NCI-H2171 treated with DMSO at 0.1 percent for 48 hours (cell line): ENCODE measurements at regions not wholly inside any gene's neighbourhood (a gene's known extent, or its start where the extent isn't known, plus 50 kb on each side); places are given as distances from the start of the nearest gene placed in this dataset.
A peak's percentile ranks its signal among the peaks of the same experiment; 100 is the strongest.
"Not testable (repeated sequence)": the region's sequence is repeated elsewhere in the genome, so short reads cannot be mapped to it uniquely, and the experiment has no call there.

Experiments used
- DNase-seq: peaks from one replicate; lab custom pipeline; 2025; lab: John Stamatoyannopoulos, UW

DNA sequence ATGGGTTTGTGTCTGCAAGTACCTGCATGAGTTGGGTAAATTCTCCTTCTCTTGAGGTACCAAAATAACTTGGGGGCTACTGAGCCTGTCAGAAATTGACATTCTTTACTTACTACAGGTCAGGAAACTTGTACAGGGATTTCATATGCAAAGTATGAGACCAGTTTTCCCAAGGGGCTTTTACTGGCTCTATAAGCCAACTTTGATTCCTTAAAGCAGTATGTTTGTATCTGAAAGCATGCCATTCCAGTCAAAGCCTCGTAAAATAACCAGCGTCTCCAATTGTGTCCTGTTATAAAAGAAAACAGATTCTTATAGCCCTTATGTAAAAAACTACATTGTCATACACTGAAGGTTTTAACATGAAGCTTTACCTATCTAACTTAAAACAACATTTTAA, 90.2 kb downstream of the ZNF467 start:
- no peak for DNase-seq

- no peak for DNase-seq
Measured at GRCh38 chr7:149682038-149682437, 91.3 kb downstream of the ZNF467 start.

- DNase-seq = no peak
Measured at GRCh38 chr7:149681274-149681673, 92.1 kb downstream of the ZNF467 start.

DNA sequence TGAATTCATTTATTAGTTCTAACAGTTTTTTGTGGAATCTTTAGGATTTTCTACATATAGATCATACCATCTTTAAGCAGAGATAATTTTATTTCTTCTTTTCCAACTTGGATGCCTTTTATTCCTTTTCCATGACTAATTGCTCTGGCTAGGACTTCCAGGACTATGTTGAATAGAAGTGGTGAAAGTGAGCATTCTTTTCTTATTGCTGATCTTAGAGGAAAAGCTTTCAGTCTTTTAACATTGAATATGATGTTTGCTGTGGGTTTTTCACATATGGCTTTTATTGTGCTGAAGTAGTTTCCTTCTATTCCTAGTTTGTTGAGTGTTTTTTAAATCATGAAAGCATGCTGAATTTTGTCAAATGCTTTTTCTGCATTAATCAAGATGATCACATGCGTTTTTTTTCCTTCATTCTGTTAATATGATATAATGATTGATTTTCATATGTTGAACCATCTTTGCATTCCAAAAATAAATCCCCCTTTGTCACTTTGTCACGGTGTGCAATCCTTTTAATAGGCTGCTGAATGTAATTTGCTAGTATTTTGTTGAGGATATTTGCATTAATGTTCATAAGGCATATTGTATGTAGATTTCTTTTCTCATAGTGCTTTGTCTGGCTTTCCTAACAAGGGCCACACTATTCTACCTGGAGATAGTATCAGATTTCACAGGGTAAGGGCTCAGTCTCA, 92.9 kb downstream of the ZNF467 start:
- no peak for DNase-seq

GRCh38 chr7:149674728-149675385, 98.5 kb downstream of the ZNF467 start:
- not testable (repeated sequence) for DNase-seq

DNA sequence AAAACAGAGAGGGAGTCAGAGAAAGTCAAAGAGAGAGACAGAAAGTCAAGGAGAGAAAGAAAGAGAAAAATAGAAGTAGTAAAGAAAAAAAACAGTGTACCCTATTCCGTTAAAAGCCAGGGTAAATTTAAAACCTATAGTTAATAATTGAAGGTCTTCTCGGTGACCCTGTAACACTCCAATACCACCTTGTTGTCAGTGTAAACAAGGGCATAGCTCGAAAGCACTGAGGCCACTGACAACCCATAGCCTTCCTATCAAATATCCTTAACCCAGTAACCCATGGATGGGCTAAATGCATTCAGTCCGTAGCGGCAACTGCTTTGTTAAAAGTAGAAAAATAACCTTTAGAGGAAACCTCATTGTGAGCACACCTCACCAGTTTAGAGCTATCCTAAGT, 100.4 kb downstream of the ZNF467 start:
- DNase-seq = no peak

DNA sequence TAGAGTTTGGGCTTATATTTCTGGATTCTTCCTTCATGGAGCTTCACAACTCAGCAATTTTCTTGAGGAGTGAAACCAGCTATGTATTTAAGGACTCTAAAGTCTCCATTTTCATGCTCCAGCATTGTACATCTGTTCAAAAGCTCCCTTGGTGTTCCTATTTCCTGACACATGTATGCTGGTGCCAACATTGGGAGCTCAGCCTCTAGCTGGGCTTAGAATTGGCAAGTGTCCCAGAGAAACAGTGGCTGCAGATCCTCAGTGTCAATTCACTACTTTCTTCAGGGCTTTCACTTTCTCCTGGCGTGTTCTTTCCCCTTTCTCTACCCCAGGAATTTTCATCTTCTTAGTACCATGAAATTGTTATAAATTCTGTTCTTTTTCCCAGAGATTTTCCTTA, 103.1 kb downstream of the ZNF467 start:
- DNase-seq = peak; percentile 71

DNA sequence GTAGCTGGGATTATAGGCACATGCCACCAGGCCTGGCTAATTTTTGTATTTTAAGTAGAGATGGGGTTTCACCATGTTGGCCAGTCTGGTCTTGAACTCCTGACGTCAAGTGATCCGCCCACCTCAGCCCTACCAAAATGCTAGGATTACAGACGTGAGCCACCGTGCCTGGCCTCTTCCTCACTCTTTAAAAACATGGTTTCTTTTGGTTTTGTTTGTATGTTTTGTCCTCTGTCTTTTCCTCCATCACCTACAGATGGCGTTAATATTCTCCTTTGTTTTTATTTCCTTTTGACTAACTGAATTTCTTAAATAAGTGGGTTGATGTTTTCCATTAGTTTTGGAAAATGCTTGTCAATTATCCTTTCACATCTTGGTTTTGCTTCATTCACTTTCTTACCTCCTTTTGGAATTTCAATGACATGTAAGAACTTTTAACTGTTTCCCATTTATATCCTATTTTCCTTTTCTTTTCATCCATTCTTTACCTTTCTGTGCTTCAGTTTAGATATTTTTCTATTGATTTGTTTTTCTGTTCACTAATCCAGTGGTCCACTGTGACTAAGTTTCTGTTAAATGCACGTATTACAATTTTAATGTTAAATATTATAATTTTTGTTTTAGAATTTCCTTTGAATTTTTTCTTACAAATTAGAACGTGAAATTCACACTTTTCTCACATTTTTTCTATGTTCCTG, 104.1 kb downstream of the ZNF467 start:
- no peak for DNase-seq

GRCh38 chr7:149666360-149666945, 106.9 kb downstream of the ZNF467 start:
- DNase-seq = no peak

DNA sequence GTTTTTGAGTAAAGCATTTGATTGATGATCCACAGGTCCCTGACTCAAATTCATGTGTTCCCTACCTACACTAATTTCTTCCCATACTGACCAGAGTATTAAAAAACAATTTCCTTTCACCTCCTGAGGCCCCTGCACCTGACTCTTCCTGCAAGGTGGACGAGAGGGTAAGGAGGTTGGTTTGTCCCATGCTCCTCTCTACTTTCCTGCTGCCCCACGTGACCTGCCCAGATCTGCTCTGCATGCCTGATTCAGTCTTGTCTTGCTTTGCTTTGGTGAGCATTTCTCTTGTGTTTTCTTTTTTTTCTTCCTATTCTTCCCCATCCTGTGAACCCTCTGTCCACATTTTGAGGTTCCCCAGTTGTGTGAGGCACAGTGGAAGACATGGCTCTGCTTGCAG, 107.8 kb downstream of the ZNF467 start:
- DNase-seq = not testable (repeated sequence)

- no peak for DNase-seq
Measured at GRCh38 chr7:149664666-149665065, 108.7 kb downstream of the ZNF467 start.

DNA sequence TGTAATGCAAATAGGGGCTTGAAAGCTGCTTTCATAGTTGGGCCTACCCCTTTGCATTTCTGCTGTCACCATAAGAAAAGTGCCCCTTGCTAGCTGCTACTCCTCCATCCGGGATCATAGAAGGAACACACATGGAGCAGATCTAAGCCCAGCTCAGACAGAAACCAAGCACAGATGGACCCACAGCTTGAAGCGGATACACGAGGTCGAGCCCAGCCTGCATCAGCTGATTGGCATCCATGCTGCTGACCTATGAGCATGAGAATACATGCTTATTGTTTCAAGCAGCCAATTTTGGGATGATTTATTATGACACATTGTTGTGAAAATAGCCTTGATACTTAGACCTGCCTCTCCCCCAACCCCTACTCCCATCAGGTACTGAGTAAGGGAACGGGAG, 109.2 kb downstream of the ZNF467 start:
- no peak for DNase-seq

GRCh38 chr7:149662591-149663095, 110.7 kb downstream of the ZNF467 start:
- peak; percentile 14 for DNase-seq

DNA sequence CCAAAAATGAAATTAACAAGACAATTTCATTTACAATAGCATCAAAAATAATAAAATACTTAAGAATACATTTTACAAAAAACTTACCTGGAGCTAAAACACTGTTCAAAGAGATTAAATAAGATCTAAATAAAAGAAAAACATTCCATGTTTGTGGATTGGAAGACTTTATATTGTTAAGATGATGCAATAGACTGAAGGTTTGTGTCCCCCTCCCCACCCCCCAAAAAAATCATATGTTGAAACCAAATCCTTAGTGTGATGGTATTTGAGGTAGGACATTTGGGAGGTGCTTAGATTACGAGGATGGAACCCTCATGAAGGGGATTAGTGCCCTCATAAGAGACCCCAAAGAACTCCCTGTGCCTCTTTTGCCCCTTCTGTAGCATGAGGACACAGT, 117.6 kb downstream of the ZNF467 start:
- DNase-seq = no peak

GRCh38 chr7:149654588-149654987, 118.8 kb downstream of the ZNF467 start:
- no peak for DNase-seq

GRCh38 chr7:149650190-149650589, 123.2 kb downstream of the ZNF467 start:
- not testable (repeated sequence) for DNase-seq

DNA sequence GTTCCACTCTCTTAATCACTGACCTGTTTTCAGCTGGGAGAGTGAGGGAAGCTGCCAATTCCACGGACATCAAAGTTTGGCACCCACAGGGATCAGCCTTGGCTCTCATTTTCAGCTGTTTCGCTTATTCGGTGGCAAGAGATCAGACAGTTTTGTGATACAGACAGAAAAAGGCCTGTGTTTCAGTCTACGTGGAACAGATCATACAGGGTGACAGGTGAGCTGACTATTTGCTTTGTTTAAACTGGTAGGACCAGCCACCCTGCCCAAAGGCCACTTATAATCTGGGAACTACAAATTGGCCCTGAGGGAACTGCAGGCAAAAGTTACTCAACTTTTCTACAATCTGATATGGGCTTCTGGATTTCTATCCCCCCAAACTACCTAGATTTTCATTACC, 128.6 kb downstream of the ZNF467 start:
- DNase-seq = no peak

DNA sequence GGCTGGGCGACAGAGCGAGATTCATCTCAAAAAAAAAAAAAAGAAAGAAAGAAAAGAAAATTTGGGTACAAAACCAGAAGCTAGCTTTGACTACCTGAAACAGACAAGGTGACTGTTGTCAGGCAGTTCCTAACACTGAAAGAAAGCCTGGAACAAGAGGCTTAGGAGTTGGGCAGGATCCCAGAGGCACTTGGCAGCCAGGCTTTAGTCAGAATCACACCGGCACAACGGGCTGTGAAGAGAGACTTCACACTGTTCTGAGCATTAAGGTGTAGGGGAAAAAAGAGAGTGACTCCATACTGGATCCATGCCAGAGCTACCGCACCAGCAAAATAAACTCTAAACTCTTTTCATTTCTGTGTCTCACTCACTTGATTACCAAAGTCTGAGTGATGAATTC, 130.8 kb downstream of the ZNF467 start:
- peak; percentile 20 for DNase-seq

DNA sequence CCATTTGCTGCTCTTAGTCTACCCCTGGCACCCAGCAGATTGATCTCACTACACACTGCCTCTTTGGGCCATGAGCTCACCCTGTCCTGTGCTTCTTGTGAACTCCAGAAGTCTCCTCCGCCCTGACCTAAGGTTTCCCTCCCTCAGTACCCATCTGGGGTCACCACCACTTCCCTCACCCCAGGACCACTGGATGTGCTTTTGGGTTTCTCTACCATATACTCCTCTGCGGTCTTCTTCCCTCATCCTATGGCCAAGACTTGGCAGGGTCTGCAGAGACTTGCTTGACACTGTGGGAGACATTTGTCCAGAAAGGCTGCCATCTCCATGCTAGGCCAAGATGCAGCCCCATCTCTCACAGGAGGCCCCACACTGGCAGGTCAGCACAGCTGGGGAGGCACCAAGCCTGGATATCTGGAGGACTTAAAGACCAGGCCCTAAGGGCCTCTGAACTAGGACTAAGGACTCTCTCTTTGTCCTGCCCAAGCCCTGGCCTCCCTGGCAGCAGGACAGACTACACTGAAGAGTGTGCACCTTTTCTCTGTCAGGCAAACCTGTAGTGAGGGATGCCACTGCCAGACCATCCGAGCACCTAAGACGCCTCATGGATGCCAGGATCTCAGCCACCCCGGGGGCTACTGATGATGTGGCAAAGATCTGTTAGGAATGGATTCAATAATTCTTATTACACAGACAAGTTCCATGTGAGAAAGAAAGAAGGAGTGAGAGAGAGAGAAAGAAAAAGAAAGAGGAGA, 134.6 kb downstream of the ZNF467 start:
- no peak for DNase-seq

GRCh38 chr7:149637911-149638565, 135.3 kb downstream of the ZNF467 start:
- no peak for DNase-seq

- DNase-seq = peak; percentile 7
Measured at GRCh38 chr7:149635561-149636329, 137.6 kb downstream of the ZNF467 start.
